Endodermal cell (in vitro differentiated cells): ENCODE measurements at regions not wholly inside any gene's neighbourhood (a gene's known extent, or its start where the extent isn't known, plus 50 kb on each side); places are given as distances from the start of the nearest gene placed in this dataset.

ENCODE experiments used
- DNase-seq: peaks from one replicate; pipeline ENCODE4 v3.0.0-alpha.2; 2017
- H3K27ac ChIP-seq: 2 replicates; pipeline ENCODE4 v1.5.1; 2013; ENCODE audit warnings: mild to moderate bottlenecking, low read depth, low read length, moderate library complexity
- H3K27me3 ChIP-seq: 2 replicates; pipeline ENCODE4 v1.6.1; 2013; ENCODE audit warnings: mild to moderate bottlenecking, low read length, moderate library complexity; ENCODE audit not compliant: insufficient read depth, control insufficient read depth, poor library complexity, severe bottlenecking
- H3K36me3 ChIP-seq: 2 replicates; pipeline ENCODE4 v1.7.0; 2013; ENCODE audit warnings: mild to moderate bottlenecking, low read length, moderate library complexity; ENCODE audit not compliant: control insufficient read depth, insufficient read depth
- H3K4me1 ChIP-seq: one replicate; pipeline ENCODE4 v1.7.0; 2013; ENCODE audit warnings: low read length; ENCODE audit not compliant: control insufficient read depth, insufficient read depth
- H3K4me3 ChIP-seq: 2 replicates; pipeline ENCODE4 v1.5.1; 2013; ENCODE audit warnings: mild to moderate bottlenecking, low read length, moderate library complexity
- H3K9ac ChIP-seq: 2 replicates; pipeline ENCODE4 v1.6.1; 2013; ENCODE audit warnings: mild to moderate bottlenecking, low read length, moderate library complexity; ENCODE audit not compliant: poor library complexity, severe bottlenecking; ENCODE audit errors: extremely low read depth
- H3K9me3 ChIP-seq: 2 replicates; pipeline ENCODE4 v1.6.1; 2013; ENCODE audit warnings: mild to moderate bottlenecking, low read length, moderate library complexity; ENCODE audit not compliant: control insufficient read depth
- H3K27ac Mint-ChIP-seq: 2 replicates; pipeline ENCODE4 v1.8.0; 2020; ENCODE audit warnings: mixed read lengths
- H3K27me3 Mint-ChIP-seq: 2 replicates; pipeline ENCODE4 v1.8.0; 2021; ENCODE audit warnings: mild to moderate bottlenecking, mixed read lengths; ENCODE audit not compliant: insufficient read depth
- H3K36me3 Mint-ChIP-seq: 2 replicates; pipeline ENCODE4 v1.8.0; 2020; ENCODE audit warnings: low read depth, mixed read lengths
- H3K4me1 Mint-ChIP-seq: 2 replicates; pipeline ENCODE4 v1.8.0; 2020; ENCODE audit warnings: mixed read lengths
- H3K4me3 Mint-ChIP-seq: 2 replicates; pipeline ENCODE4 v1.8.0; 2020; ENCODE audit warnings: mild to moderate bottlenecking, moderate library complexity, mixed read lengths
- H3K9me3 Mint-ChIP-seq: 2 replicates; pipeline ENCODE4 v1.8.0; 2020; ENCODE audit warnings: mild to moderate bottlenecking, mixed read lengths
- WGBS, 2 experiments: methylation state at CpG; one replicate each; pipeline versions ENCODE4 v1.1.5 to v1.1.7; 2013; ENCODE audit warnings: missing lambda C conversion rate in 2 of 2, mixed read lengths in 1 of 2; ENCODE audit not compliant: insufficient coverage in 1 of 2, insufficient read length in 1 of 2; 5-methylcytosine and 5-hydroxymethylcytosine counted together
- TF ChIP-seq, protein P1 (sequence below): fragments of 200-600 bp; sonication (generic); conservative IDR thresholded peaks from 2 replicates; pipeline ENCODE4 v1.5.0; 2021; ENCODE audit warnings: antibody characterized with exemption, mild to moderate bottlenecking

DNA sequence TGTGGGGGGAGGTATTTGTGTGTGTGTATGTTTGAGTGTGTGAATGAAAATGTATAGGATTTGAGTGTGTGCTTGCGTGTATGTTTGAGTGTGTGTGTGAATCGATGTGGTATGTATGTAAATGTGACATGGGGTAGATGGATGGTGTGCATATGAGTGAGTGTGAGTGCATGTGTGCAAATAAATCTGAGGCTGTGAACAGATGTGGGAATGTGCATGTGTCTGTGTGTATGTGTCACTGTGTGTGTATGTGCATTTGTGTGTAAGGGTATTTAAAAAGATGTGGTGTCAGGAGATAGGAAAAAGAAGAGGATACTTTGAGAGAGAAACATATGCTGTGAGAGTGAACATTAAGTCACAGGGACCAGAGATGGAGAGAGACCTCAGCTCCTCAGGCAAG, 539.6 kb downstream of the MED13L start:
- no peaks in the 10 kb centered on the region for H3K9me3 Mint-ChIP-seq

DNA sequence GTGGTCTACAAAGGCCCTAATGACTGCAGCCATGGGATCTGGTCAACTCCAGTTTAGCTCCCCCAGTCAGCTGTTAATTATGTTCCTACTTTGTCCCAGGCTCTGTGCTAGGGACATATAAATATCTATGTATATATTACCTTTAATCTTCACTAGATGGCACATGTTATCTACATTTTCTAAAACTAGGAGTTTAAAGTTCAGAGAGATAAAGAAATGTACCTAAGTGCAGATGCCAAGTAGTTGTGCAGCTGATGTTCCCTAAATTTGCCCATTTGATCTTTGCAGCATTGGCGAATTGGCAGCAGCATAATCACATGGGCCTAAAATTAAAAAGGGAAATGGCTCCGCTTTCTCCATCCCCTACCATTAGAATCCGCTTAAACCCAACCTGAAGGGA, 541.1 kb downstream of the MED13L start:
- no peaks in the 10 kb centered on the region for H3K9me3 Mint-ChIP-seq
- TF ChIP-seq, protein P1, sequence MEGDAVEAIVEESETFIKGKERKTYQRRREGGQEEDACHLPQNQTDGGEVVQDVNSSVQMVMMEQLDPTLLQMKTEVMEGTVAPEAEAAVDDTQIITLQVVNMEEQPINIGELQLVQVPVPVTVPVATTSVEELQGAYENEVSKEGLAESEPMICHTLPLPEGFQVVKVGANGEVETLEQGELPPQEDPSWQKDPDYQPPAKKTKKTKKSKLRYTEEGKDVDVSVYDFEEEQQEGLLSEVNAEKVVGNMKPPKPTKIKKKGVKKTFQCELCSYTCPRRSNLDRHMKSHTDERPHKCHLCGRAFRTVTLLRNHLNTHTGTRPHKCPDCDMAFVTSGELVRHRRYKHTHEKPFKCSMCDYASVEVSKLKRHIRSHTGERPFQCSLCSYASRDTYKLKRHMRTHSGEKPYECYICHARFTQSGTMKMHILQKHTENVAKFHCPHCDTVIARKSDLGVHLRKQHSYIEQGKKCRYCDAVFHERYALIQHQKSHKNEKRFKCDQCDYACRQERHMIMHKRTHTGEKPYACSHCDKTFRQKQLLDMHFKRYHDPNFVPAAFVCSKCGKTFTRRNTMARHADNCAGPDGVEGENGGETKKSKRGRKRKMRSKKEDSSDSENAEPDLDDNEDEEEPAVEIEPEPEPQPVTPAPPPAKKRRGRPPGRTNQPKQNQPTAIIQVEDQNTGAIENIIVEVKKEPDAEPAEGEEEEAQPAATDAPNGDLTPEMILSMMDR = no peak
- no peak overlapping the region for H3K4me3 Mint-ChIP-seq
- no peak for DNase-seq
- Histone ChIP-seq H3K4me3 (no peak overlapping the region), H3K4me1 (no peaks in the 10 kb centered on the region), H3K27ac (no peak overlapping the region), H3K36me3 (no peaks in the 10 kb centered on the region), H3K9ac (no peak overlapping the region), H3K9me3 (no peaks in the 10 kb centered on the region), H3K27me3 (no peaks in the 10 kb centered on the region)
- 83 to 89% methylated on average over 2 to 3 of the region's 3 CpGs for WGBS, 2 experiments
- H3K27ac Mint-ChIP-seq = no peak overlapping the region
- no peaks in the 10 kb centered on the region for H3K36me3 Mint-ChIP-seq
- peaks cover 3% of the 10 kb centered on the region for H3K27me3 Mint-ChIP-seq
- H3K4me1 Mint-ChIP-seq = no peaks in the 10 kb centered on the region

More for the DNA sequence above, 539.6 kb downstream of the MED13L start:
- TF ChIP-seq, protein P1 = no peak
- Histone ChIP-seq H3K4me1 (no peaks in the 10 kb centered on the region), H3K4me3 (no peak overlapping the region), H3K9ac (no peak overlapping the region), H3K27me3 (no peaks in the 10 kb centered on the region), H3K36me3 (no peaks in the 10 kb centered on the region), H3K27ac (no peak overlapping the region), H3K9me3 (no peaks in the 10 kb centered on the region)
- Mint-ChIP-seq H3K4me3 (no peak overlapping the region), H3K36me3 (no peaks in the 10 kb centered on the region), H3K27ac (no peak overlapping the region), H3K4me1 (no peaks in the 10 kb centered on the region), H3K27me3 (peaks cover 6% of the 10 kb centered on the region)
- DNase-seq = no peak
- 83 to 95% methylated on average over 2 of the region's 2 CpGs for WGBS, 2 experiments

DNA sequence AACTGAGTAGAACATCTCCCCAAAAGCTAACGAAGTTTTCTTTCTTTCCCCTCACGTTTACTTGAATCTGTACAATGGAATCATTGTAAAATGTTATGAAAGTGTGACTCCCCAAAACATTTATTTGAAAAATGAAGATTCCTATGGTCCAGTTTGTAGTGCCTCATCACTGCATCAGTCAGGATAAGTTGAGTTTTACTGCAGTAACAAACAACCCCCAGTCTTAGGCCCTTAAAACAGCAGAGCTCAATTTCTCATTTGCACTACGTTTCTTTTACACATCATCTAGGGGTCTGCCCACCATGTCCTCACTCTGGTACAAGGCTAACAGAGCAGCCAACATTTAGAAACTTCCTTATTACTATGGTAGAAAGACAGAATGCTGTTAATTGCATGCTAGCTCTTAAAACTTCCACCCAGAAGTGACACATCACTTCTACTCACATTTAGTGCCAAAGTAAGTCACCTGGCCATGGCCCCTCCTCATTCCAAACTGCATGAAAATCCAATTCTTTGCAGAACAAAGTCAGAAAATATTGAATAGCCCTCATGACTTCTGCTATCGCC, 546.4 kb downstream of the MED13L start:
- H3K9me3 ChIP-seq = no peaks in the 10 kb centered on the region
- Mint-ChIP-seq H3K4me3 (no peak overlapping the region), H3K27me3 (peaks cover 3% of the 10 kb centered on the region), H3K27ac (no peak overlapping the region), H3K9me3 (no peaks in the 10 kb centered on the region), H3K36me3 (no peaks in the 10 kb centered on the region), H3K4me1 (peaks cover 2% of the 10 kb centered on the region)
- H3K9ac ChIP-seq = no peak overlapping the region
- no peak overlapping the region for H3K27ac ChIP-seq
- TF ChIP-seq, protein P1 = no peak
- no peak overlapping the region for H3K4me3 ChIP-seq
- WGBS, 2 experiments = 92 to 100% methylated on average over 1 to 3 of the region's 4 CpGs
- no peaks in the 10 kb centered on the region for H3K27me3 ChIP-seq
- H3K4me1 ChIP-seq = no peaks in the 10 kb centered on the region
- DNase-seq = no peak
- H3K36me3 ChIP-seq = no peaks in the 10 kb centered on the region
